Effector CD8-positive, alpha-beta T cell (primary cell): ENCODE measurements at regions not wholly inside any gene's neighbourhood (a gene's known extent, or its start where the extent isn't known, plus 50 kb on each side); places are given as distances from the start of the nearest gene placed in this dataset.

ENCODE experiments used
- DNase-seq: peaks from one replicate; lab custom pipeline; 2025; lab: John Stamatoyannopoulos, UW

DNA sequence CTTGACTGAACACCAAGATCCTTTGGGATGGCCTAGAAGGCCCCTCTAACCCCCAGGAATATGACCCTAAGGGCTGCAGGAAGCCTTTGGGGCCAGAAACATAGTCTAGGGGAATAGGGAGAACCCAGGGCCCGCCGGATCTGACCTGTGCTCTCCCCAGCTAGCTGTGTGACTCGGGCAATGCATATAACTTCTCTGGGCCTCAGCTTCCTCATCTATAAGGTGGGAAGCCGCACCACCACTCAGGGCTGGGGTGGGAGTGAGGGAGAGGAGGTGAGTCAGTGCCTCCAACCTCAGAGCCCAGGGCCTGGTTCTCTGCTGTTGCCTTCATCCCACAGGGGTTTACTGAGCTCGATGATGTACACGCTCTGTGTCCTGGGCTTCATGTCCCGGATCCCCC is 434.4 kb downstream of the PTPRU start:
- DNase-seq: no peak

DNA sequence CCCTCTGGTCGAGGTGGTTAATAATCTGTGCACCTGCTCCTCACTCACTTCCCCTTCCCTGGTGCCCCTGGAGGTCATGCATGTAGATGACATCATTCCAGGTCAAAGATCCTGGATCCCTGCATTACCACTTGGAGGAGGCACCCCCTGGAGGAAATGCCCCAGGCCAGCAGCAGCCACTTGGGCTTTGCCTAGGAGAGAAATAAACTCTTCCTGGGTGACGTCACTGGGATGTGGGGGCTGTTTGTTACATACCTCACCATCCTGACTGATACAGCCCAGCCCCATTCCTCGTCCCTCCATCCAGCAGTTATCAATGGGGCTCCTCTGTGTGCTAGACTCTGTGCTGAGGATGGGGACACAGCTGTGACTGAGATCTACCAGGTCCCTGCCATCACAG is 433.6 kb downstream of the PTPRU start:
- no peak for DNase-seq

DNA sequence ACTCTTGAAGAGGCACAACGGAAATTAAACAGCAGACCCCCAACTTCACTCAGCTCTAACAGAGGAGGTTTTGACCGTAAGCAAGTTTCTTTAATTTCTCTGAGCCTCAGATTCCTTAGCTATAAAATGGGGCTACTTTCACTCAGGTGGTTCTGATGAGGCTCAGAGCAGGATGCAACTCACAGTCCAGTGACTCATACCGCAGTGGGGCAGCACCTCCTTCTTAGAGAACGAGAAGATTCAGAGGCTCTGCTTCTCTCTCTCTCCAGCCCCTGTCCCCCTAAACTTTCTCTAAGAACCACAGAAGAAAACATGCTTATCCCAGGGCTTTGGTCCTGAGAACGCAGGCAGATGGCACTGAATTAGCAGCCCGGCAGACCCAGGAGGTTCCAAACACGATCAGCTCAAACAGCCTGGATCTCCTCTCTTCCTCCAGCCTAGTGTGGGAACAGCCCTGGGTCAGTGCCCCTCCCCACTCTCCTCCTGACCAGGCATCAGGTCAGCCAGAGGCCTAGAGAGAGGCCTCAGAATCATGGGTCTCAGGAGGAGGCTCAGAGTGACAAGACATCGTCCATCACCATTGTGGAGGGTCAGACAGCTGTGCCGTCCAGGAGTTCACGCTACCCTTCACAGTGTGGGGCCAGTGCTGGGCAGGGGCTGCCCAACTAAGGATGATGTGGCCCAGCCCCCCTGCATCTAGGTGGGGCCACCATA is 433.0 kb downstream of the PTPRU start:
- no peak for DNase-seq

DNA sequence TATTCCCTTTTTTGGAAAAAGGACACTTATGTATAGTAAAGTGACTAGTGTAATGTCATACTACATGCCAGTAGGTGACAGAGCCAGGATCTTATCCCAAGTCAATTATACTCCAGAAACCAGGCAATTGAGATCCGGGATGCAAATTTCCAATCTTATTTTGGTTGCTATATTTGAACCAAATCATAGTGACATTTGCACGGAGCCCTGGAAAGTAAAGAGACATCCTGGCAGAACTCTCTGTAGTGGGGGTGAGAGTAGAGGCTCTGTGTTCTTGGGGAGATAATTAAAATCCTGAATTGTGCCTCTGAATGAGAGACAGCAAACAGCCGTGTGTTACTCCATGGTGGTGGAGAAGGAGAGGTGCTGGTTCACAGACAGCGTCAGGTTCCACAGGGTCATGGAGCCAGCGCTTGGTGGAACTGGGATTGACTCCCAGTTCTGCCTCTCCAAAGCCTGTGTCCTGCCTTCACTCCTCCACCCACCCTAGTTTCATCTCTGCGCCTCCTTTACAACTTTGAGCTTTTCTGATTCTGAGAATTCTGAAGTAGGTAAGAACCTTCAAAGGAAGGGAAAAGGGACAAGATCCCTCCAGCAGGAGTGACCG is 432.3 kb downstream of the PTPRU start:
- no peak for DNase-seq

DNA sequence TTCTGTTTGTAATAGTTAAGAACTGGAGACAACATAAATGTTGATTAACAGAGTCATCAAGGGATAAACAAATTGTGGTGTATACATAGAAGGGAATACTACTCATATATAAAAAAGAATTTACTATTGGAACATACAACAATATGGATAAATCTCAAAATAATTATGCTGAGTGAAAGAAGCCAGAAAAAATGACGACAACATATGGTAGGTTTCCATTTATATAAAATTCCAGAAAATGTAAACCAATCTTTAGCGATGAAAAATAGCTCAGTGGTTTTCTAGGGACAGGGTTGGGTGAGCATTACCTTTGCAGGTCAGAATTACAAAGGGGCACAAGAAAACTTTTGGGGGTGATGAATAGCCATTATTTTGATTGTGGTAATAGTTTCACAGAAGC is 431.6 kb downstream of the PTPRU start:
- DNase-seq: no peak

DNA sequence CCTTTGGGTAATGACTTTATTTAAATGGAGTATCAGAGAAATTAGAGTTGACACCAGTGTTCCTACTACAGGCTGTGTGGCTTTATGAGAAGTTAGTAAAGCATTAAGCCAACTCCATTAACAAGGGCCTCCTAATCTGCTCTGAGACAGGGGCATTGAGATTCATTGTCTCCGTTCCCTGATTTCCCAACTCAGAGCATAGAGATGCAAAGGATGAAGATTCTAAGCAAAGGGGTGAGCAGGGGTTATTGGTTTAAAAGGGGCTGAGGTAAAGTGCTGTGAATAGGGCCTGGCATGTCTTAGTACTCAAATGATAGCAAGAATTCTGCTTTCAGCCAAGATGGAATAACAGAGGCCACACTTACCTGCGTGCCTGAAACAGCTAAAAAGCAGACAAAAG is 428.4 kb downstream of the PTPRU start:
- DNase-seq: no peak

DNA sequence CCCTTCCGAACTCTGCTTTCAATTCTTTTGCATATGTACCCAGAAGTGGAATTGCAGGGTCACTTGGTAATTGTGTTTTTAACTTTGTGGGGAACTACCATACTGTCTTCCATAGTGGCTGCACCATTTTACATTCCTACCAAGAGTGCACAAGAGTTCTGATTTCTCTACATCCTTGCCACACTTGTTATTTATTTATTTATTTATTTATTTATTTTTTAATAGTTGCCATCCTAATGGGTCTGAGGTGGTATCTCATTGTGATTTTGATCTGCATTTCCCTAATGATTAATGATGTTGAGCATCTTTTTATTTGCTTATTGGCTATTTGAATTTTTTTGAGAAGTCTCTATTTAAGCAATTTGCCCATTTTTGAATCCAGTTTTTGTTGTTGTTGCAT is 422.4 kb downstream of the PTPRU start:
- no peak for DNase-seq

DNA sequence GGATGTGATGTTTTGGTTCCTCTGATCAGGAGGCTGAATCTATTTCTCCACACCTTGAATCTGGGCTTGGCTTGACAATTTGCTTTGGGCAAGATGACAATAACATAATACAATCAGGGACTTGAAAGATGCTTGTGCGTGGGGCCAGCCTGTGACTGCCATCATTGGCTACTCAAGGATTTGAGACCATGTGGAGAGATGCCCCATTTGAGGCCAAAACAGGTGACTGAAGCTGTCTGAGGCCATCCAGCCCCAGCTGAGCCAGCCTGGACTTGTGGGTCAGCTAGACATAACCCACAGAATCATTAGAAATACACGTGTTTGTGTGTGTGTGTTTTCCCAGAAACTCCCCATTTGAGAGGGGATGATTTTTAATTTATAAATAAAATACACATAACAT is 421.5 kb downstream of the PTPRU start:
- DNase-seq: no peak

DNA sequence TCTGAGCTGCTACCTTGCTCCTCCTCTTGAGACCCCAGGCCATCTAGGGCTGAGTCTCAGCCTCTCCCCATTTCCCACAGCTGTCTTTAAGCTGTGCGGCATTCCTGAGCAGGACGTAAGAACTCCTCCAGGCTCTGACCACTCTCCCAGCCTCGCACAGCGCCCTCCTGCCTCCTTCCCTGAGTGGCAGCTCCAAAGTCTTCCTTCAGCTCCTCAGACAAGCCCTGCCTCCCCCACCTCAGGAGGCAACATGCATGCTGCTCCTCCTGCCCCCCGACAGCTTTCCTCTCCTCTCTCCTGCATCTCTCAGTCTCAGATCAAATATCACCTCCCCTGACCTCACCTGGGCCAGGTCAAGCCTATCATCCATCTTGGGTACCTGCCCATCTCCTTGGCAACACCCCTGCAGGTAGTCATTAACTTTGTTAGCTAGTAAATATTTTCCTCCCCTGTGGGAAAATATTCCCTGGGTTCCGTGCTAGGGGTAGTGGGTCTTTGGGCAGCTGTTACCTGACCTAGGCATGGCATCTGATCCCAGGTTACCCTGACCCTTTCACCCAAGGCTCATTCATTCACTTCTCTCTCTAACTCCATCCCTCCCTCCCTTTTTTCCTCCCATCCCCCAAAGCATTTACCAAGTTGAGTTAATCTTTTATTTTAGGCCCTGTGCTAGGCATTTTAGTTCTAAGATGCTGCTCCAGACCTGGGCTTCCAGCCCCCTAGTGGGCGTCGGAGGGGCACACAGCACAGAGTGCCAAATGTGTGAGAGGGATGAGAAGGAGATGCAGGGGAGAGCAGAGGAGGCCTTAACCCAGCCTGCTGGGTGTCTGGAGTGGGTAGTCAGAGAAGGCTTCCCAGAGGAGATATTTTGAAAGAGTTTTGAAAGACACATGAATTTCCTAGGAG is 419.9 kb downstream of the PTPRU start:
- DNase-seq: no peak

DNA sequence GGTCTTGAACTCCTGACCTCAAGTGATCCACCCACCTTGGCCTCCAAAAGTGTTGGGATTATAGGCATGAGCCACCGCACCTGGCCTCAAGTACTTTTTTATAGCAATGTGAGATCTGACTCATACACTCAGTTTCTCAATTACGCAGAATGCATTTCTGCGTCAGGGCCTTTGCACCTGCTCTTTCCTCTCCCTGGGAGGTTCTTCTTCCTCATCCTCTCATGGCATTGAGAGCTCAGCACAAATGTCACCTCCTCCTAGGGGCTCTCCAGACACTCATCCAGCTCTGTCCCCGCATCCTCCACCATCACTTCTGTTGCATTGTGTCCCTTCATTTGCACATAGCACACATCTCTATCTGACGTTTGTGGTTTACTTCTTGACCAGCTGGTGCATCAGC is 418.8 kb downstream of the PTPRU start:
- DNase-seq: no peak

DNA sequence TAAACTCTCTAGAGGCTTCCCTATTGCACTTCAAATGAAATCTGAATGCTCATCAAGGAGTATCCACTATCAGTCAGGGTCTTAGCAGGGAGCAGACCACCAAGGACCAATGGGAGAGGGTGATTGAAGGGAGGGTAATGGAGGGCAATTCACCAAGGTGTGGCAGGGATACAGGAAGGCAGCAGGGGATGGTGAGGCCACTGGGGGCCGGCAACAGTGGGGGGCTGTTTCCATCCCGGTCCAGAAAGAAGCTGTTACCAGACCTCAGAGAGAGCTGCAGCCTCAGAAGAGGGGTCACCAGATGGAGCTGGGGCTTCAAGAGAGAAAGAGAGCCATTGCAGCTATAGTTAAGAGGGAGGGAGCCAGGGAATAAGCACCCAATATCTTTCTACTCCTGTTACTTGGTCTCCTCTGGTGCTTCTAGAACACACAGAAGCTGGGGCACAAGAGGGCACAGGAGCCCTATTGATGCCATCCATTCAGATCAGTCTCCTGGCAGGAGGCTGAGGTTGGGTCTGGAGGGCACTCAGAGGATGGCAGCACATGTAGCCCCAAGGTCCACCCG is 417.6 kb downstream of the PTPRU start:
- DNase-seq: no peak

DNA sequence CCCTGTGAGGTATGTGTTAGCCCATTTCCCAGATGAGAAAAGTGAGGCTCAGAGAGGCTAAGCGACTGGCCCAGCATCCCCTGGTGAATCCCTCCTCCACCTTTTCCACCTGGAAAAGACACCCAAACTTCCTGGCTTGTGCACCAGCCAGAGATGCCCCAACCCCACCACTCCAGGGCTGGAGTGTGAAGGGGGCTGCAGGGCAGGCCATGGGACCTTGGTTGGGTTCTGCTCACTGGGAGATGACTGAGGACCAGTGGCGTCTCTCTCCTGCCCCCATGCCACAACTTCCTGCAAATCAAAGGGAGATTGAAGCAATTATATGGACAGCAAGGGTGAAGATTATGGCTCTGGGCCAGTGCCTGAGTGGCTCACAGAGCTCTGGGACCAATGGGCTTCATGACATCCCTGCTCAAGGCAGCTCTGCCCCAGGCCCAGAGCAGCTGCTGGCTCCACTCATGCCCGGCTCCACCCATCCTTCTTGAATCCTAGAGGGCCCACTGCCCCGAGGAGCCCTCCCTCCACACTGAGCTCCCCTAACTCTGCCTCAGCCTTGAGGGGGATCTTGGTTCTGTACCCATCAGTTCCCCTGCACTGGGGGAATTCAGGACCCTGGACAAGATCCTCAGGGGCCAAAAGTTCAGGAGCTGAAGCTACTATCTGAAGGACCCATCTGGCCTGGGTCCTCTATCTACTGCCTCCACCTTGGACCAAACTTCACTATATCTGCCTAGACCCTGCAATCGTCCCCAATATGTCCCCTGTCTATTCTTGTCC is 416.9 kb downstream of the PTPRU start:
- no peak for DNase-seq

DNA sequence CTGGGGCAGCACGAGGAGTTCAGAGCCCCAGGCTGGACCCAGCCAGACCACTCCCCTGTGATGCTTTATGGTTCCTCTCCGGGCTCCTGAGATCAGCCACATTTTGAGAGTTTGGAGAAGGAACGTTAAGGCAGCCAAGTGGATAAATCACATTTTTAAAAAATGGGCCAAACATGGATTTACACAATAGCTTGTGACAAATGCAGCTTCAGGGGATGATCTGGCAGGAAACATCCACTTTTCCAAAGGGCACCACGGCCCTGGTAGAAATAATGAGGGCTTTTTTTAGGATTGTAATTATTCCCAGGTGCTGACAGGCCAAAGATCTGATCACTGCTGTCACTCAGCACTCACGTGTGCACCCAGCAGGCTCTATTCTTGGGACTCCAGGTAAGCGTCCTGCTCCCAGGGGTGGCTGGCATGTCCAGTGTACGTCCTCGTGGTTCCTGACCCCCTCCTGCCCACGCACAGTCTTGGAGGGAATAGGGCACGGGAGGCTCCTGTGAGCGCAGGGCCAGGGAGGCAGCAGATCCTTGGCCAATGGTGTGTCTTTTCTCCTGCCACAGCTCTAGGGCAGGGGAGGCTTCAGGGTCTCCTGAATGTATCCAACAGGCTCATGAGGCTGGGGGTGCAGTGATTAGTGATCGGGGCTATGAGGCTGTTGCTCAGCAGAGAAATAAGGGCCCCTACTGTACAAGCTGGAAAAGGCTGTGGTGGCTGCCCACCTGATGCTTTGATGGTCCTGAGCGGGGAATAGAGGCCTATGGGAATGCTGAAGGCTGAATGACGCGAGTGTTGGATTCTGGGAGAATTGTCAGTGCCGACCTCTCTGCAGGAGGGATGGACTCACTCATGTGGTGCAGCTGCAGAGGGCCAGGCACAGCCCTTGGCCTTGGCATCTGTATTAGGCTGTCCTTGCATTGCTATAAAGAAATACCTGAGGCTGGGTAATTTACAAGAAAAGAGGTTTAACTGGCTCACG is 415.7 kb downstream of the PTPRU start:
- no peak for DNase-seq

DNA sequence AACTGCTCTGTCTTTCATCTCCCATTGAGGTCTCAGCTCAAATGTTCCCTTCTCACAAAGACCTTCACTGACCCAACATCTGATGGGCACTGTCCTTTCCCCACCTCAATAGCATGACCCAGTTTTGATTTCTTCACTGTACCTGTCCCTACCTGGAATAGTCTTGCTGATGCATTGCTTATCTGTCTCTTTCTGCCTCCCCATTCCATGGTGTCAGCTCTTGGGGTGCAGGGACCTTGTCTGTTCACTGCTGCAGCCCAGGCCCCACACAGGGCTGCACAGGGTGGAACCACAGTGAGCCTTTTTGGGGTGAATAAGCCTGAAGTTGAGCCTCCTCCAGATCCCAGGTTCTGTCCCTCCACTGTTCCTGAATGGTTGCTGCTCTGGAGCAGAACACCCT is 414.9 kb downstream of the PTPRU start:
- no peak for DNase-seq

DNA sequence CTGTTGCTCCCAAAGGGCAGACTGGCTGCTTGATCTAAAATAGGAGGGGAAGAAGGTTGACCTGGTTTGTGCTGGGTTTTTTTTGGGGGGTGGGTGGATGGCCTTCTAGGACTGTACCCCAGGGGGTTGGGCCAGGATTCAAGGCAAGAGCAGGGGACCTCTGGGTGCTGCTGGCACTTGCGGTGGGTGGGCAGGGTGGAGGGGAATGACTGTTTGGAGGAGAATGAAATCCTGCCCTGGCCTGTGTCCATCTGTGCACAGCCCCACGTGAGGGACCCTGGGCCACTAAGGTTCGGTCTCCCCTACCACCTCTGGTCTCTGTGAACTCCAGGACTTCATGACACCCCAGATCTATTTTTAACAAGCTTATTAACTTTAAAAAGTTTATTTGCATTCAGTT is 414.2 kb downstream of the PTPRU start:
- no peak for DNase-seq

DNA sequence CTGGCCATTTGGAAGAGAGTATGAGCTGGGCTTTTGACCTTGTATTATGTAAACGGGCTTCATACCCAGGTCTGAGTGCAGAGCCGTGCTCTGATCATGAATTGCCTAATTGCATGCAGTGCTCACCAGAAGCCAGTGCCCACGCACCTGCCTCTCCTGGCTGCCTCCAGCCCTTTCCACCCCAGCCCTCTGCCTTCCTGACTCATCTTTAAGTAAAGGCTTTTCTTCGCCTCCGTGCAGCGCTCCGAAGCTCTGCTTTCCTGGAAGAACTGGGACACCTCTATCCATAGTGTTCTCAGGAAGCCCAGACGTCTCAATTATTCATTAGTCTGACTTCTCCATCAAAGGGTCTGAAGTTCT is 413.7 kb downstream of the PTPRU start:
- no peak for DNase-seq

DNA sequence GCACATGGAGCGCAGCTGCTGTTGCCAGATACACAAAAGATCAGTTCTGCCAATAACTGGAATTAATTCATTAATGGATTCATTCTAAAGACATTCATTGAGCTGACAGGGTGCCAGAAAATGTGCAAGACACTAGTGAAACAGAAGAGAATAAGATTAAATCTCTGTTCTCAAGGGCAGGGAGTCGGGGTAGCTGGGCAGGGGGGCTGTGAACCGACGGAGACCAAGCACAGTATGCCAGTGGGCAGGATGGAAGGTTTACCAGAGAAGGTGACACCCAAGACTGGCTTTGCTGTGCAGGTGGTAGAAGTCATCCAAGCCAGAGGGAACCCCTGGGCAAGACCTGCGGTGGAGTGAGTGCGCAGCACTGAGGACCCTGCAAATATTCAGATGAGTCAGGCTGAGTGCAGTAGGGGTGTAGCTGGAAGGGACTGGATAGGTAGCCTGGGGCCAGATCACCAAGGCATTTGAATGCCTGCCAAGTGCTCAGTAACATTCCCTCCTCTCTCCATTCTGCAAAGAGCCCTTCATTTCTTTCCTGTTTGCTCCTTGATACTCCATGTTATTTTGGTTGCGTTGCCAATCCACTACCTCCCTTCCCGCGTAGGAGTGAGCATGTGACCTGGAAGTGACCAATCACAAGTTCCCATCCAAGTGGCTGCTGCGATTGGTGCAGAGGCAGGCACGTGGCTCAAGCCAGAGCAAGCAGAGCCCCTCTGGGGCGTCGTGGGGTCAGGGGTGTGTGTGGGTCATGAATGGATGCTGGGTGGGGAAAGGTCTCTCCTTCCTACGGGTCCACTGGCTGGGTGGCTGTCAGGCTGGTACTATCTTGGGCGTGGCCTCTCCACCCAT is 413.1 kb downstream of the PTPRU start:
- no peak for DNase-seq

DNA sequence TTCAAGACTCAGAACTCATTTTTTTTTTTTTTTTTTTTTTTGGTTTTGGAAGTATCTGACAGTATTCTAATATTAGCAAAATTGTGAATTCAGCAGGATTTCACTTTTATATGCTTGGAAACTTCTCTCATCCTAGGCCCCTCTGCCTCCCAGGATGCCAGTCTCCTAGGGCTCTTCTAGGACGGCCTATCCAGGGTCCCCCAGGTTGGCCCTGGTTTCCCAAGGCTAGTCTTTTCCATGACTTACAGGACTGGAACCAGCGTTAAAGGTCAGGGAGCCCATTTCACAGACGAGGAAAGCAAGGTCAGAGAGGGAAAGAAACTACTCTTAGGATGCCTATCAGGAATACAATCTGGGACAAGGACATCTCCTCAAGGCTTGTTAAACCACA is 412.5 kb downstream of the PTPRU start:
- no peak for DNase-seq

DNA sequence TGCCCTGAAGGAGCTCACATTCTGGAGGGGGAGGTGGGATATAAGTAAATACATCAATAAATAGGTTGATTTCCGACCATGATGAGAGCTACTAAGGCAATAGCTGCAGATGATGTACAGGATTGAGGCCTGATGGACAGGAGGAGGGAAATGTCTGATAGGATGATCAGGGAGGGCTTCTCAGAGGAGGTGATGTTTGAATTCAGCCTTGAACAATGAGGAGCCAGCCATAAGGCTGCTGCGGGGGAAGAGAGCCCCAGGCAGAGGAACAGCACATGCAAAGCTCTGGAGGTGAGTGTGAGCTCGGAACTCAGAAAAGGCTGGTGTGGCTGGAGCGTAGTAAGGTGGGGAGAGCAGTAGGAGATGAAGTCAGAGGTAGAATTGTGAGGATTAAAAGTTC is 411.7 kb downstream of the PTPRU start:
- no peak for DNase-seq

DNA sequence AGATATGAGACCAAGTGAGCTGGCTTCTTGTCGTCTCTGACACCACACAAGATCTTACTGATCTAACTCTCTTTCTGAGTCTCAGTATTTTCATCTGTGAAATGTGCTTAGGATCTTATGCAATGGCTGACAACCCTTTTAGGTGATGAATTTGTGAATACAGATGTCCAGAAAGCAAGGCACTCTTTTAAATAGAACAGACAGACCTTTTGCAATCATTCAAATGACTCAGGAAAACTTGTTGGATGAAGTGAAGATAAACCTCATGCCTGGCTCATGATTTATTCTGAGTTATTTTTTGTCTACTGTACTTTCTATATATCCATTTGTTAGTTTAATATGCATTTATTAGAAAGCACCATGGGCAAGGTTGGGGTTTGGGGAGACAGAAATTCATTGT is 411.3 kb downstream of the PTPRU start:
- DNase-seq: no peak
